ENCODE measurements at regions not wholly inside any gene's neighbourhood (a gene's known extent, or its start where the extent isn't known, plus 50 kb on each side); places are given as distances from the start of the nearest gene placed in this dataset.

DNA sequence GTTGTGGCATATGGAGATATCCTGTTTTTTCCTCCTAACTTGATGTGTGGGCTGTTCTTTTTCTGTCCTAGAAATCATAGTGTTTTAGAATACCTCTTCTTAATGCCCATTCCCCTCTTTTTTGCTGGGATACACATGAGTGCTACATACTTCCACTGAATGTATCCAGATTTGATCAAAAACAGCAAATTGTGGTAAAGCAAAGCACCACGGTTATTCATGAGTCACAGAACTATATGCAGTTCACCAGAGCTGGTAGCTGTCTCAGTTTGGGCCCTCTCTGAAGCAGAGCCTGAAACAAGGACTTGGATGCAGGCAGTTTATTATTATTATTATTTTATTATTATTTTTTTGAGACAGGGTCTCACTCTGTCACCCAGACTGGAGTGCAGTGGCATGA is 69.9 kb upstream of the CTLA4 start:
- peaks cover 41% of the 10 kb centered on the region for H3K4me1 ChIP-seq (ENCODE audit: low read length)
- H3K9ac ChIP-seq (ENCODE audit: low read length): no peak overlapping the region
- H3K27ac ChIP-seq (ENCODE audit: low read length): no peak overlapping the region
- peaks cover 34% of the 10 kb centered on the region for H3K27me3 ChIP-seq (ENCODE audit: low read depth, low read length)
- no peak overlapping the region for H3K4me2 ChIP-seq (ENCODE audit: low read length)
- H3K4me3 ChIP-seq (ENCODE audit: low read length): no peak overlapping the region
- TF ChIP-seq EZH2phosphoT487 (IDR thresholded peaks at IDR 0.05; ENCODE audit: low read depth) (no peak), CTCF (IDR thresholded peaks at IDR 0.05; ENCODE audit: low read depth, low read length) (no peak)
- peaks cover 10% of the 10 kb centered on the region for H3K9me3 ChIP-seq (ENCODE audit: insufficient read depth, low read length)
- no peaks in the 10 kb centered on the region for H4K20me1 ChIP-seq (ENCODE audit: insufficient read depth, low read length)
- no peaks in the 10 kb centered on the region for H3K79me2 ChIP-seq (ENCODE audit: low read length)
- H2AFZ ChIP-seq (ENCODE audit: low read depth, low read length): no peak overlapping the region
- H3K36me3 ChIP-seq (replicated peaks; ENCODE audit: low read depth, low read length): peaks cover 12% of the 10 kb centered on the region

DNA sequence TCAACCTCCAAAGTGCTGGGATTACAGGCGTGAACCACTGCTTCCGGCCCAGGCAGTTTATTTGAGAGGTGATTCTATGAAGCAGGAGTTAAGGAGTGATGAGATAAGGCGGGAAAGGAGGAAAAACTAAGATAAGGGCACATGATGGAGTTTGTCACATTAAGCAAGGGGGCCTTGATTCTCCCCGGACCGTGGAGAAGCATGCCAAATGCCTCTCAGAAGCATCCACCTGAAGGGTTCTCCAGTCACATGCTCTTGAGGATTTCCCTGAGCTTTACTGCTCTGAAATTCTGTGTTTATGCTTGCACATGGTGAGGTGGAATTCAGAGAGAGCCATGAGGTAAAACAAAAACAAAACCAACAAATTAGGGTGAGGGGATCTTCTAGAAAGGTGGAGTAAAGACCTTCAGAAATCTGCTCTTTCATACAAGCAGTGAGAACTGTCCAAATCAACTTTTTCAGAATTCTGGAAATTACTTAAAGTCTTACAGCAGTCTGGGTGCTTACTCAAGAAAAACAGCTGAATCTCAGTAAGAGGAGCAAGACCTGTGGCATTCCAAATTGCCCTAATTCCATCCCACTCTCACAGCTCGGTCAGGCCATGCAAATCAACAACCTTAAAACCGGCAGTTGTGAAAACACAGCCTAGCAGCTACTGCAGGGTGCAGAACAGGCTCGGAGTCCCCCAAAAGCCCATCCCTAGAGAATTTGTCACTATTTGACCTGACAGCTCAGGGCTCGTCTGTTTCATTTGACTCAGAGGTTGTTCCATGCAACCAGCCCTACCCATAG is 69.1 kb upstream of the CTLA4 start:
- H3K9ac ChIP-seq (ENCODE audit: low read length): no peak overlapping the region
- H3K4me1 ChIP-seq (ENCODE audit: low read length): peaks cover 41% of the 10 kb centered on the region
- H2AFZ ChIP-seq (ENCODE audit: low read depth, low read length): 0 out of 2 replicates have a peak overlapping the region, but pooled peaks have one; percentile 2
- TF ChIP-seq CTCF (IDR thresholded peaks at IDR 0.05; ENCODE audit: low read depth, low read length): no peak
- no peak for TF ChIP-seq EZH2phosphoT487 (IDR thresholded peaks at IDR 0.05; ENCODE audit: low read depth)
- H3K4me2 ChIP-seq (ENCODE audit: low read length): peak overlapping the region; percentile 36
- no peaks in the 10 kb centered on the region for H3K79me2 ChIP-seq (ENCODE audit: low read length)
- peaks cover 12% of the 10 kb centered on the region for H3K36me3 ChIP-seq (replicated peaks; ENCODE audit: low read depth, low read length)
- H3K27ac ChIP-seq (ENCODE audit: low read length): no peak overlapping the region
- H4K20me1 ChIP-seq (ENCODE audit: insufficient read depth, low read length): no peaks in the 10 kb centered on the region
- H3K27me3 ChIP-seq (ENCODE audit: low read depth, low read length): peaks cover 37% of the 10 kb centered on the region
- H3K4me3 ChIP-seq (ENCODE audit: low read length): no peak overlapping the region
- H3K9me3 ChIP-seq (ENCODE audit: insufficient read depth, low read length): peaks cover 10% of the 10 kb centered on the region

DNA sequence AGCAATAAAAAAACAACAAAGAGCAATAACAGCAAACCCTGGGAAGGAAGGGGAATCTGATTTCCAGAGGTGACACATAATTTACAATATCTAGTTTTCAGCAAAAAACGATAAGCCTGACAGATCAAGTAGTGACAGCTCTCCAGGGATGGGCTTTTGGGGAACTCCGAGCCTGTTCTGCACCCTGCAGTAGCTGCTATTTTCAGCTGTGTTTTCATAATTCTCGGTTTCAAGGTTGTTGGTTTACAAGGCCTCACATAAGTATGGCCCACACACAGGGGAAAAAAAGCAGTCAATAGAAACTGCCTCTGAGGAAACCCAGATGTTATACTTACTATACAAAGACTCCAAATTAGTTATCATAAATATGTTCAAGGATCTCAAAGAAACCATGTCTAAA is 67.7 kb upstream of the CTLA4 start:
- H3K4me2 ChIP-seq (ENCODE audit: low read length): peak overlapping the region; percentile 61
- no peak overlapping the region for H3K9ac ChIP-seq (ENCODE audit: low read length)
- peaks cover 51% of the 10 kb centered on the region for H3K27me3 ChIP-seq (ENCODE audit: low read depth, low read length)
- peaks cover 19% of the 10 kb centered on the region for H3K9me3 ChIP-seq (ENCODE audit: insufficient read depth, low read length)
- peaks cover 41% of the 10 kb centered on the region for H3K4me1 ChIP-seq (ENCODE audit: low read length)
- H3K36me3 ChIP-seq (replicated peaks; ENCODE audit: low read depth, low read length): peaks cover 15% of the 10 kb centered on the region
- H4K20me1 ChIP-seq (ENCODE audit: insufficient read depth, low read length): no peaks in the 10 kb centered on the region
- H3K27ac ChIP-seq (ENCODE audit: low read length): no peak overlapping the region
- H2AFZ ChIP-seq (ENCODE audit: low read depth, low read length): no peak overlapping the region
- no peaks in the 10 kb centered on the region for H3K79me2 ChIP-seq (ENCODE audit: low read length)
- TF ChIP-seq CTCF (IDR thresholded peaks at IDR 0.05; ENCODE audit: low read depth, low read length) (no peak), EZH2phosphoT487 (IDR thresholded peaks at IDR 0.05; ENCODE audit: low read depth) (no peak)
- peak overlapping the region; percentile 30 for H3K4me3 ChIP-seq (ENCODE audit: low read length)

DNA sequence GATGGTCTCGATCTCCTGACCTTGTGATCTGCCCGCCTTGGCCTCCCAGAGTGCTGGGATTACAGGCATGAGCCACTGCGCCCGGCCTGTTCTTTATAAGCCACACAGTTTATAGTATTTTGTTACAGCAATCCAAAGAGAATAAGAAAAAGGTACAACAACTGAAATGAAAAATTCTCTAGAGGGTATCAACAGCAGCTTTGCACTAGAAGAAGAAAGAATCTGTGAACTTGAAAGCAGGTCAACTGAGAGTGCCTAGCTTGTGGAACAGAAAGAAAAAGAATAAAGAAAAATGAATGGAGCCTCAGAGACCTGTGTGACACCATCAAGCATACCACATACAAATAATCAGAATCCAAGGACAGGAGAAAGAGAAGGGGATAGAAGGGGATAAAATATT is 66.8 kb upstream of the CTLA4 start:
- Histone ChIP-seq H2AFZ (ENCODE audit: low read depth, low read length) (no peak overlapping the region), H3K9ac (ENCODE audit: low read length) (no peak overlapping the region), H3K27ac (ENCODE audit: low read length) (no peak overlapping the region)

More for the DNA sequence above, 66.8 kb upstream of the CTLA4 start:
- H4K20me1 ChIP-seq (ENCODE audit: insufficient read depth, low read length): no peaks in the 10 kb centered on the region
- no peak for TF ChIP-seq CTCF (IDR thresholded peaks at IDR 0.05; ENCODE audit: low read depth, low read length)
- no peak for TF ChIP-seq EZH2phosphoT487 (IDR thresholded peaks at IDR 0.05; ENCODE audit: low read depth)
- no peaks in the 10 kb centered on the region for H3K79me2 ChIP-seq (ENCODE audit: low read length)
- H3K4me3 ChIP-seq (ENCODE audit: low read length): no peak overlapping the region
- peaks cover 23% of the 10 kb centered on the region for H3K9me3 ChIP-seq (ENCODE audit: insufficient read depth, low read length)
- no peak overlapping the region for H3K4me2 ChIP-seq (ENCODE audit: low read length)
- H3K4me1 ChIP-seq (ENCODE audit: low read length): peaks cover 35% of the 10 kb centered on the region
- H3K27me3 ChIP-seq (ENCODE audit: low read depth, low read length): peaks cover 49% of the 10 kb centered on the region
- H3K36me3 ChIP-seq (replicated peaks; ENCODE audit: low read depth, low read length): peaks cover 15% of the 10 kb centered on the region
